ENCODE measurements at regions not wholly inside any gene's neighbourhood (a gene's known extent, or its start where the extent isn't known, plus 50 kb on each side); places are given as distances from the start of the nearest gene placed in this dataset.
"Not testable (repeated sequence)": the region's sequence is repeated elsewhere in the genome, so short reads cannot be mapped to it uniquely, and the experiment has no call there.

- no peak for DNase-seq (ENCODE audit: low read depth)
Measured at GRCh38 chr16:22721511-22722100, 92.4 kb upstream of the HS3ST2 start.

- DNase-seq (ENCODE audit: low read depth), result not testable (repeated sequence)
Measured at GRCh38 chr16:22722551-22723541, 91.1 kb upstream of the HS3ST2 start.

- no peak for DNase-seq (ENCODE audit: low read depth)
Measured at GRCh38 chr16:22726868-22727267, 87.1 kb upstream of the HS3ST2 start.

GRCh38 chr16:22727285-22728166 is 86.4 kb upstream of the HS3ST2 start:
- no peak for DNase-seq (ENCODE audit: low read depth)

GRCh38 chr16:22728167-22728836 is 85.7 kb upstream of the HS3ST2 start:
- no peak for DNase-seq (ENCODE audit: low read depth)

GRCh38 chr16:22732400-22732799 is 81.6 kb upstream of the HS3ST2 start:
- DNase-seq (ENCODE audit: low read depth), result no peak

GRCh38 chr16:22732959-22733358 is 81.0 kb upstream of the HS3ST2 start:
- DNase-seq (ENCODE audit: low read depth), result no peak

GRCh38 chr16:22734368-22734767 is 79.6 kb upstream of the HS3ST2 start:
- no peak for DNase-seq (ENCODE audit: low read depth)

GRCh38 chr16:22736791-22737190 is 77.2 kb upstream of the HS3ST2 start:
- DNase-seq (ENCODE audit: low read depth), result no peak

GRCh38 chr16:22739077-22739476 is 74.9 kb upstream of the HS3ST2 start:
- no peak for DNase-seq (ENCODE audit: low read depth)

- DNase-seq (ENCODE audit: low read depth), result no peak
Measured at GRCh38 chr16:22743401-22743800, 70.6 kb upstream of the HS3ST2 start.

GRCh38 chr16:22751104-22751667 is 62.8 kb upstream of the HS3ST2 start:
- no peak for DNase-seq (ENCODE audit: low read depth)

- no peak for DNase-seq (ENCODE audit: low read depth)
Measured at GRCh38 chr16:22751685-22752084, 62.3 kb upstream of the HS3ST2 start.

GRCh38 chr16:22753451-22753850 is 60.5 kb upstream of the HS3ST2 start:
- no peak for DNase-seq (ENCODE audit: low read depth)

- no peak for DNase-seq (ENCODE audit: low read depth)
Measured at GRCh38 chr16:22754577-22754976, 59.4 kb upstream of the HS3ST2 start.

- DNase-seq (ENCODE audit: low read depth), result no peak
Measured at GRCh38 chr16:22757202-22757601, 56.8 kb upstream of the HS3ST2 start.

- DNase-seq (ENCODE audit: low read depth), result no peak
Measured at GRCh38 chr16:22762486-22762885, 51.5 kb upstream of the HS3ST2 start.

GRCh38 chr16:22763437-22764080 is 50.4 kb upstream of the HS3ST2 start:
- no peak for DNase-seq (ENCODE audit: low read depth)
